ENCODE measurements at regions not wholly inside any gene's neighbourhood (a gene's known extent, or its start where the extent isn't known, plus 50 kb on each side); places are given as distances from the start of the nearest gene placed in this dataset.

GRCh38 chr6:6964675-6965074 lies 143.1 kb upstream of the RREB1 start:
- TF ChIP-seq CTCF (IDR thresholded peaks at IDR 0.05; ENCODE audit: control insufficient read depth, extremely low read depth, insufficient read depth) = no peak
- H3K4me3 ChIP-seq (ENCODE audit: low read depth, low read length) = no peak overlapping the region
- no peak for DNase-seq (ENCODE audit: low read depth)

- no peak for TF ChIP-seq CTCF (IDR thresholded peaks at IDR 0.05; ENCODE audit: control insufficient read depth, extremely low read depth, insufficient read depth)
- DNase-seq (ENCODE audit: low read depth) = no peak
- H3K4me3 ChIP-seq (ENCODE audit: low read depth, low read length) = no peak overlapping the region
Observed at GRCh38 chr6:6966127-6966526, 141.6 kb upstream of the RREB1 start.

GRCh38 chr6:6966569-6966968 lies 141.2 kb upstream of the RREB1 start:
- TF ChIP-seq CTCF (IDR thresholded peaks at IDR 0.05; ENCODE audit: control insufficient read depth, extremely low read depth, insufficient read depth) = no peak
- no peak for DNase-seq (ENCODE audit: low read depth)
- H3K4me3 ChIP-seq (ENCODE audit: low read depth, low read length) = no peak overlapping the region

- no peak for DNase-seq (ENCODE audit: low read depth)
- H3K4me3 ChIP-seq (ENCODE audit: low read depth, low read length) = no peak overlapping the region
- TF ChIP-seq CTCF (IDR thresholded peaks at IDR 0.05; ENCODE audit: control insufficient read depth, extremely low read depth, insufficient read depth) = no peak
Observed at GRCh38 chr6:6968357-6968730, 139.4 kb upstream of the RREB1 start.

GRCh38 chr6:6968731-6969552 lies 138.8 kb upstream of the RREB1 start:
- TF ChIP-seq CTCF (IDR thresholded peaks at IDR 0.05; ENCODE audit: control insufficient read depth, extremely low read depth, insufficient read depth) = no peak
- no peak for DNase-seq (ENCODE audit: low read depth)
- no peak overlapping the region for H3K4me3 ChIP-seq (ENCODE audit: low read depth, low read length)

- no peak overlapping the region for H3K4me3 ChIP-seq (ENCODE audit: low read depth, low read length)
- peak; percentile 8 for DNase-seq (ENCODE audit: low read depth)
- no peak for TF ChIP-seq CTCF (IDR thresholded peaks at IDR 0.05; ENCODE audit: control insufficient read depth, extremely low read depth, insufficient read depth)
Observed at GRCh38 chr6:6969761-6970223, 138.0 kb upstream of the RREB1 start.

GRCh38 chr6:6970851-6971250 lies 136.9 kb upstream of the RREB1 start:
- no peak overlapping the region for H3K4me3 ChIP-seq (ENCODE audit: low read depth, low read length)
- no peak for TF ChIP-seq CTCF (IDR thresholded peaks at IDR 0.05; ENCODE audit: control insufficient read depth, extremely low read depth, insufficient read depth)
- no peak for DNase-seq (ENCODE audit: low read depth)

Measured in LNCaP clone FGC (cell line).